ENCODE measurements at regions not wholly inside any gene's neighbourhood (a gene's known extent, or its start where the extent isn't known, plus 50 kb on each side); places are given as distances from the start of the nearest gene placed in this dataset.

GRCh38 chr6:157761926-157762325 is 61.1 kb upstream of the SNX9 start:
- TF ChIP-seq POLR2A (IDR thresholded peaks at IDR 0.05) = no peak
- TF ChIP-seq POLR2AphosphoS5 (IDR thresholded peaks at IDR 0.05) = no peak
- TF ChIP-seq CTCF (IDR thresholded peaks at IDR 0.05) = no peak
